ENCODE measurements at regions not wholly inside any gene's neighbourhood (a gene's known extent, or its start where the extent isn't known, plus 50 kb on each side); places are given as distances from the start of the nearest gene placed in this dataset.

GRCh38 chr9:99457406-99457805 is 235.3 kb downstream of the SEC61B start:
- no peaks in the 10 kb centered on the region for H3K9me3 ChIP-seq
- H3K27me3 ChIP-seq (ENCODE audit: insufficient read depth), result no peaks in the 10 kb centered on the region
- no peak overlapping the region for H3K27ac ChIP-seq (ENCODE audit: low read depth in 2 of 2, low read length in 1 of 2)
- no peaks in the 10 kb centered on the region for H3F3A ChIP-seq (replicated peaks; ENCODE audit: insufficient read depth)
- WGBS (ENCODE audit: low lambda C conversion rate), result 34% methylated on average over 2 of the region's 2 CpGs
- no peak overlapping the region for H3K4me2 ChIP-seq
- ChIA-PET CTCF (no interaction called here), POLR2A (interaction anchor here (0.6 kb wide), 1 partner anchor 25 kb away, joined by 5 read pairs; no protein-coding TSS in a partner anchor)
- TF ChIP-seq MEF2A (IDR thresholded peaks at IDR 0.05; ENCODE audit: borderline replicate concordance, low read depth) (no peak), NFIC (IDR thresholded peaks at IDR 0.05; ENCODE audit: borderline replicate concordance) (no peak), SIN3A (IDR thresholded peaks at IDR 0.05; ENCODE audit: borderline replicate concordance, low read depth, low read length) (no peak), TEAD4 (IDR thresholded peaks at IDR 0.05; ENCODE audit: borderline replicate concordance, insufficient read depth) (no peak), ZBTB33 (IDR thresholded peaks at IDR 0.05; ENCODE audit: borderline replicate concordance, low read depth) (no peak), RFX5 (IDR thresholded peaks at IDR 0.05; ENCODE audit: low read length) (no peak), NRF1 (IDR thresholded peaks at IDR 0.05; ENCODE audit: low read depth, low read length) (no peak), EZH2phosphoT487 (IDR thresholded peaks at IDR 0.05; ENCODE audit: borderline replicate concordance, low read depth) (no peak), GABPA (IDR thresholded peaks at IDR 0.05; ENCODE audit: low read depth) (no peak), RCOR1 (IDR thresholded peaks at IDR 0.05; ENCODE audit: low read length) (no peak), ELF1 (IDR thresholded peaks at IDR 0.05) (no peak), RXRA (IDR thresholded peaks at IDR 0.05; ENCODE audit: borderline replicate concordance, low read depth) (no peak)
- TF ChIP-seq, protein P1, sequence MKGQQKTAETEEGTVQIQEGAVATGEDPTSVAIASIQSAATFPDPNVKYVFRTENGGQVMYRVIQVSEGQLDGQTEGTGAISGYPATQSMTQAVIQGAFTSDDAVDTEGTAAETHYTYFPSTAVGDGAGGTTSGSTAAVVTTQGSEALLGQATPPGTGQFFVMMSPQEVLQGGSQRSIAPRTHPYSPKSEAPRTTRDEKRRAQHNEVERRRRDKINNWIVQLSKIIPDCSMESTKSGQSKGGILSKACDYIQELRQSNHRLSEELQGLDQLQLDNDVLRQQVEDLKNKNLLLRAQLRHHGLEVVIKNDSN (IDR thresholded peaks at IDR 0.05; ENCODE audit: borderline replicate concordance, low read depth), result no peak
- TF ChIP-seq, protein P2, sequence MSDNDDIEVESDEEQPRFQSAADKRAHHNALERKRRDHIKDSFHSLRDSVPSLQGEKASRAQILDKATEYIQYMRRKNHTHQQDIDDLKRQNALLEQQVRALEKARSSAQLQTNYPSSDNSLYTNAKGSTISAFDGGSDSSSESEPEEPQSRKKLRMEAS (IDR thresholded peaks at IDR 0.05; ENCODE audit: low read depth), result no peak
- H3K79me2 ChIP-seq (ENCODE audit: insufficient read depth), result no peaks in the 10 kb centered on the region
- no peaks in the 10 kb centered on the region for H3K36me3 ChIP-seq (replicated peaks in 1 of 2; ENCODE audit: control insufficient read depth in 1 of 2, insufficient read depth in 2 of 2, low read length in 1 of 2)
- no peaks in the 10 kb centered on the region for H4K20me1 ChIP-seq (ENCODE audit: insufficient read depth)
- H3K4me1 ChIP-seq (ENCODE audit: control insufficient read depth in 1 of 2, insufficient read depth in 2 of 2, low read depth in 1 of 2, low read length in 1 of 2), result no peaks in the 10 kb centered on the region
- no peak for DNase-seq
- H3K9me2 ChIP-seq, result no peaks in the 10 kb centered on the region
- H3K9ac ChIP-seq, result no peak overlapping the region
- no peak overlapping the region for H3K4me3 ChIP-seq (ENCODE audit: low read depth in 2 of 2, low read length in 1 of 2)
- no peak overlapping the region for H2AFZ ChIP-seq (ENCODE audit: low read depth)

GRCh38 chr9:99457981-99458380 is 235.9 kb downstream of the SEC61B start:
- no peaks in the 10 kb centered on the region for H3K36me3 ChIP-seq (replicated peaks in 1 of 2; ENCODE audit: control insufficient read depth in 1 of 2, insufficient read depth in 2 of 2, low read length in 1 of 2)
- H2AFZ ChIP-seq (ENCODE audit: low read depth), result no peak overlapping the region
- H3K9ac ChIP-seq, result no peak overlapping the region
- H3K9me2 ChIP-seq, result no peaks in the 10 kb centered on the region
- H3K9me3 ChIP-seq, result no peaks in the 10 kb centered on the region
- WGBS (ENCODE audit: low lambda C conversion rate), result 65% methylated on average over 1 of the region's 1 CpG
- no peak for DNase-seq
- H4K20me1 ChIP-seq (ENCODE audit: insufficient read depth), result no peaks in the 10 kb centered on the region
- H3K4me2 ChIP-seq, result no peak overlapping the region
- H3K4me3 ChIP-seq (ENCODE audit: low read depth in 2 of 2, low read length in 1 of 2), result no peak overlapping the region
- H3K27me3 ChIP-seq (ENCODE audit: insufficient read depth), result no peaks in the 10 kb centered on the region
- ChIA-PET CTCF (interaction anchor here (0.7 kb wide), 1 partner anchor 65 kb away, joined by 3 read pairs; no protein-coding TSS in a partner anchor), POLR2A (interaction anchor here (0.5 kb wide), 1 partner anchor 10 kb away, joined by 4 read pairs; no protein-coding TSS in a partner anchor)
- H3F3A ChIP-seq (replicated peaks; ENCODE audit: insufficient read depth), result no peaks in the 10 kb centered on the region
- no peaks in the 10 kb centered on the region for H3K79me2 ChIP-seq (ENCODE audit: insufficient read depth)
- no peak overlapping the region for H3K27ac ChIP-seq (ENCODE audit: low read depth in 2 of 2, low read length in 1 of 2)
- H3K4me1 ChIP-seq (ENCODE audit: control insufficient read depth in 1 of 2, insufficient read depth in 2 of 2, low read depth in 1 of 2, low read length in 1 of 2), result no peaks in the 10 kb centered on the region
- TF ChIP-seq CHD2 (IDR thresholded peaks at IDR 0.05; ENCODE audit: low read length, partially characterized antibody), result no peak
- TF ChIP-seq NRF1 (IDR thresholded peaks at IDR 0.05; ENCODE audit: low read depth, low read length), result no peak
- TF ChIP-seq, protein P1 (IDR thresholded peaks at IDR 0.05; ENCODE audit: borderline replicate concordance, low read depth), result no peak
- TF ChIP-seq, protein P2 (IDR thresholded peaks at IDR 0.05; ENCODE audit: low read depth), result no peak
- no peak for TF ChIP-seq MXI1 (IDR thresholded peaks at IDR 0.05; ENCODE audit: low read depth, low read length)
- no peak for TF ChIP-seq TAF1 (IDR thresholded peaks at IDR 0.05; ENCODE audit: borderline replicate concordance, low read depth, low read length)
- TF ChIP-seq NFIC (IDR thresholded peaks at IDR 0.05; ENCODE audit: borderline replicate concordance), result no peak
- TF ChIP-seq ZBTB33 (IDR thresholded peaks at IDR 0.05; ENCODE audit: borderline replicate concordance, low read depth), result no peak
- TF ChIP-seq SIN3A (IDR thresholded peaks at IDR 0.05; ENCODE audit: borderline replicate concordance, low read depth, low read length), result no peak
- TF ChIP-seq TEAD4 (IDR thresholded peaks at IDR 0.05; ENCODE audit: borderline replicate concordance, insufficient read depth), result no peak
- TF ChIP-seq USF2 (IDR thresholded peaks at IDR 0.05; ENCODE audit: borderline replicate concordance, low read depth, low read length), result no peak
- TF ChIP-seq FOSL2 (IDR thresholded peaks at IDR 0.05; ENCODE audit: borderline replicate concordance, low read depth), result no peak
